GM12892 (cell line): ENCODE measurements at regions not wholly inside any gene's neighbourhood (a gene's known extent, or its start where the extent isn't known, plus 50 kb on each side); places are given as distances from the start of the nearest gene placed in this dataset.
"Not testable (repeated sequence)": the region's sequence is repeated elsewhere in the genome, so short reads cannot be mapped to it uniquely, and the experiment has no call there.

Experiments
- DNase-seq: peaks from one replicate; pipeline ENCODE4 v3.0.0; 2011; ENCODE audit not compliant: insufficient read length
- FAIRE-seq: peaks from 2 replicates; lab custom pipeline; 2011; peaks lifted over from hg19 to GRCh38; lab: Jason Lieb, UNC
- POLR2A ChIP-seq: IDR thresholded peaks from 2 replicates; pipeline ENCODE4 v1.6.1; 2011; ENCODE audit warnings: low read depth, low read length, control low read depth
- POLR2AphosphoS5 ChIP-seq: IDR thresholded peaks from 2 replicates; pipeline ENCODE4 v1.6.1; 2011; ENCODE audit warnings: low read depth, low read length, control low read depth
- TAF1 ChIP-seq: IDR thresholded peaks from 2 replicates; pipeline ENCODE4 v1.6.1; 2011; ENCODE audit warnings: low read depth, mild to moderate bottlenecking, control low read depth, low read length, borderline replicate concordance

DNA sequence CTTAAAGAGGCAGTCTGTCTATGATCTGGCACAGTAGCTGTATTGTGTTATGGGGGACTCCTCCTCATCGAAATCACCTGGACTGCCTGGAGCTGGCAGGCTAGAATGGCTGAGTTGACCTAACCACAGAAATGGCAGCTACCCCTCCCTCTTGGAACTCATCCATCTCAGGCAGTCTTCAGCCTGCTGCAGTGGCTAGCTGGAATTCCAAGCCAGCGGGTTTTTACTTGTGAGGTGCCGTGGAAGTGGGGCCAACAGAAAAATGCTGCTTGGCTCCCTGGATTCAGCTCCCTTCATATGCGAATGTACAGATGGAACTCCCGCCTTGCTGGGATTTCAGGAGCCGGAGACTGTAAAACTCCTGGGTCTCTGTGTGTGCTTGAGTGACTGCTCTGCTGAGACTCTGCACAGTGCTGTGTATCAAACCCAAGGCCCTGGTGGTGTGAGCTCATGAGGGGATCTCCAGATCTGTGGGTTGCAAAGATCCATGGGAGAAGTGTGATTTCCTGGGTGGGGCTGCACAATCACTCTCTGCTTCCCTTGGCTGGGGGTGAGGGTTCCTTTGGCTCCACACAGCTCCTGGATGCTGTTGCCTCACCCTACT is 316.9 kb downstream of the CTH start:
- DNase-seq (no peak), FAIRE-seq (no peak)
- TF ChIP-seq POLR2A (no peak), TAF1 (no peak), POLR2AphosphoS5 (no peak)

DNA sequence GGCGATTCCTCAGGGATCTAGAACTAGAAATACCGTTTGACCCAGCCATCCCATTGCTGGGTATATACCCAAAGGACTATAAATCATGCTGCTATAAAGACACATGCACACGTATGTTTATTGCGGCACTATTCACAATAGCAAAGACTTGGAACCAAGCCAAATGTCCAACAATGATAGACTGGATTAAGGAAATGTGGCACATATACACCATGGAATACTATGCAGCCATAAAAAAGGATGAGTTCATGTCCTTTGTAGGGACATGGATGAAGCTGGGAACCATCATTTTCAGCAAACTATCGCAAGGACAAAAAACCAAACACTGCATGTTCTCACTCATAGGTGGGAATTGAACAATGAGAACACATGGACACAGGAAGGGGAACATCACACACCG is 311.1 kb downstream of the PTGER3 start:
- DNase-seq, FAIRE-seq: not testable (repeated sequence)

DNA sequence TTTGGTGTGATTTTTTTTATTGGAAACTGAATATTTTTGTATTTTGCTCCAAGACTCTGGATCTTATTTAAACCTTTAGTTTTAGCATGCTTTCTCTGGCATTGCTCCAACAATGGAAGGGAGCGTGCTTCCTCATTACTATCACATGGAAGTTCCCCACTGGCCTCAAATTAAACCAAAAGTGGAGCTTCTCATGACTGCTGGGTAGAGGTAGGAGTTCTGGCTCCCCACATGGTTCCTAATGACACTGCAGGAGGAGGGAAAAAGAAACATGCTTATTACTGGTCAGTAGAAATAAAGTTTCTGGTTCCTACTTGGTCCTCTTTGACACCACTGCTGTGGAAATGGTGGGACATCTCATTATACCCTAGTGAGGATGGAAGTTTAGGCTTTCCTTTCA is 310.5 kb downstream of the PTGER3 start:
- FAIRE-seq (no peak), DNase-seq (no peak)
- TF ChIP-seq POLR2A, result no peak
- no peak for TF ChIP-seq TAF1
- TF ChIP-seq POLR2AphosphoS5, result no peak

DNA sequence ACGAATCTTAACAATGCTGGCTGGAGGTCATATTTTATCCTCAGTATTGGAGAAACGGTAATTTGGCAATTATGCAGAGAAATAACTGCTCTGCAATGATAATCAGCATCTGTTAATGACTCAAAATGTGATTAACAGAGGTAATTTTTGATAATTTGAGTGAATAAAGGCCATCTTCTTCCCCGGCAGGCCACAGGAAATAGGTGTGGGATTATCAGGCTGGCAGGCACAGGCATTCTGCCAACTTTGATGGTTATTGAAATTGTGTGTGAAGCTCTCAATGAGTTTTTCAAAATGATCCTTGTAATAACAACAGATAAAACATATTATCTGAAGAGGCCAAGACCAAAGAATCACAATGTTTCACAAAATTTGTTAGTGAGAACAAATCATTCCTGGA is 309.0 kb downstream of the PTGER3 start:
- no peak for FAIRE-seq
- DNase-seq, result no peak
- TF ChIP-seq POLR2AphosphoS5 (no peak), POLR2A (no peak), TAF1 (no peak)

DNA sequence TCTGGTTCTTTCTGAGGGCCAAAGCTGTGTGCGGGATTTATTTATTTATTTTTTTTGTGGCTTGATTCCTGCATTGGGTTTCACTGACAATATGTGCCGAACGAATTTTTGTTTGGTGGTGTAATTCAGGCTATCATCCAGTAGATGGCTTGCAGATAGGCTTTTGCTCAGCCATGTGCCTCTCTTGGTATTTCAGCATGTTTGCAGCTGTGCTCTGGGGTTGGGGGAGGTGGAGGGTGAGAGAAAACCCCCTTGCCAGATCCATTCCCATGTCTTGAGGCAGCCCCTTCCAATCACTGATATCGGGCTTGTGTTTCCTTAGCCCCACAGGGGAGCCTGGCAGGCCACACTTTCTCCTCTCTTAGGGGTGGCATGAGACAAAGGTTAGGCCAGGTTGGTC is 302.4 kb downstream of the PTGER3 start:
- DNase-seq, result no peak
- no peak for FAIRE-seq

DNA sequence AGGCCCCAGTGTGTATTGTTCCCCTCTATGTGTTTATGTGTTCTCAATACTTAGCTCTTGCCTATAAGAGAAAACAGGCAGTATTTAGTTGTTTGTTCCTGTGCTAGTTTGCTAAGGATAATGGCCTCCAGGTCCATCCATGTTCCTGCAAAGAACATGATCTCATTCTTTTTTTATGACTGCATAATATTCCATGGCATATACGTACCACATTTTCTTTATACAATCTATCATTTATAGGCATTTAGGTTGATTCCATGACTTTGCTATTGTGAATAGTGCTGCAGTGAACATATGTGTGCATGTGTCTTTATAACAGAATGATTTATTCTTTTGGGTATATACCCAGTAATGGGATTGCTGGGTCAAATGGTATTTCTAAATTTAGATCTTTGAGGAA is 301.6 kb downstream of the PTGER3 start:
- not testable (repeated sequence) for FAIRE-seq, DNase-seq

More for the DNA sequence above, 302.4 kb downstream of the PTGER3 start:
- TF ChIP-seq POLR2AphosphoS5 (no peak), TAF1 (no peak), POLR2A (no peak)

DNA sequence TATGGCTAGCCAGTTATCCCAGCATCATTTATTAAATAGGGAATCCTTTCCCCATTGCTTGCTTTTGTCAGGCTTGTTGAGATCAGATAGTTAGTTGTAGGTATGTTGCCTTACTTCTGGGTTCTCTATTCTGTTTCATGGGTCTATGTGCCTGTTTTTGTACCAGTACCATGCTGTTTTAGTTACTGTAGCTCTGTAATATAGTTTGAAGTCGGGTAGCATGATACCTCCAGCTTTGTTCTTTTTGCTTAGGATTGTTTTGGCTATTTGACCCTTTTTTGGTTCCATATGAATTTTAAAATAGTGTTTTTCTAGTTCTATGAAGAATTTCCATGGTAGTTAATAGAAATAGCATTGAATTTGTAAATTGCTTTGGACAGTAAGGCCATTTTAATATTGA is 300.5 kb downstream of the PTGER3 start:
- not testable (repeated sequence) for DNase-seq, FAIRE-seq

DNA sequence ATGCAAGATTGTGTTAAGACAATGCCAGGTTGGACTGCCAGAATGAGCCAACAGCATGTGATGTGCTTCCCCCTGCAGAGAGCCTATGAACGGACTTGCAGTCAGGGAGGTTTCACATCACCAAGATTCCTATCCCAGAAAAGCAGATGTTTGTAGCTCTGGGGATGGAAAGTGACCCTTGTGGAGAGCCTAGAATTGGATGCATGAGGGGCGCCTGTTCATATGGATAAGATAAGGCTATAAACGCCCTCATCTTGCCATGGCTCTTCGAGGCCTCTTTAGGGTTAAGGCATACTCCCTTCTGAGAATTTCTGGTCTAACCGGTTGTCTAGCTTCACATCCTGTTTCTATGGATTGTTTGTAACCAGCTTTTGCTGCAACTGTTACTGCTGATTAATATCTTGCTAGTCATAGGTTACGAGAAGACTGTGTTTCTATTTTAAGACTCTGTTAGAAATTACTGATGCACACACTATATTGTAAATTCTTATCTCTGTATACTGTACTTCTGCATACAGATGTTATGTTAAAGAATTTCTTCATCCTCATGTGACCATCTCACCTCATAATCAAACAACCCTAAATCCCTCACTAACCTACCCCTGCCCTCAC is 295.8 kb downstream of the PTGER3 start:
- FAIRE-seq, DNase-seq: not testable (repeated sequence)

DNA sequence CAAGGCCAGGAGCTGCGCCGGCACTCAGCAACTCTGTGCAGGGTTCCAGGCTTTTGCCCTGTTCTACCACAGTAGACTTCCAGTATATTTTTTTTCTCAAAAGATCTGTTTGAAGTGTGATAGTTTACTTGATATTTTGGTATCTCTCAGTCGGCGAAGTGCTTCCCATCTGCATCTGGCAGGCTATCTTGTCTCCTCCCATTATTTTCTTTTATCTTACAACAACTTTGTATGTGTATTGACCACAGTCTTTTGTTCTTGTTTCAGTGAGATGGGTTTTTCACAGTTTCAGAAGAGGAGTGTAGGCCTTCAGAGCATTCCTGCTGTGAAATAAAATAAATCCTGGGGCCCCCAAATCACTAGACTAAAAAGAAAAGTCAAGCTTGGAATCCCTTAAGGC is 292.9 kb downstream of the PTGER3 start:
- FAIRE-seq (no peak), DNase-seq (no peak)
- no peak for TF ChIP-seq POLR2A
- TF ChIP-seq TAF1, result no peak
- no peak for TF ChIP-seq POLR2AphosphoS5

DNA sequence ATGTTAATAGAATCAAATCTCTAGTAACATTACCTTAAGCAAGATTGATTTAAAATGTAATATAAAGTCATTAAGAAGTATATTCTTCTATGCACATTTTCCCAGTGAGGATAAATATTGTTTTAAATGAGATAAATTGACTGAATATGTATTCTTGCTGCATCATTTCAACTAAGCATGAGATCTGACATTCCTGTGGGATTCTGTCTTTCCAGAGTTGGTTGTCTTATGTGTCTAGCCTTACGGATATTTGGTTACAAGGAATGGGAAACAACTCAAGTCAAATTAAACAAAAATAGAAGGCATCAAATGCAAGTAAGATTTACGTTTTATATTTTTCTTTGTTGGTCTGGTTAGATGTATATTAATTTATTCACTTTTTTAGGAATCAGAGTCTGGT is 287.5 kb downstream of the PTGER3 start:
- TF ChIP-seq TAF1 (no peak), POLR2AphosphoS5 (no peak)
- FAIRE-seq, result no peak

DNA sequence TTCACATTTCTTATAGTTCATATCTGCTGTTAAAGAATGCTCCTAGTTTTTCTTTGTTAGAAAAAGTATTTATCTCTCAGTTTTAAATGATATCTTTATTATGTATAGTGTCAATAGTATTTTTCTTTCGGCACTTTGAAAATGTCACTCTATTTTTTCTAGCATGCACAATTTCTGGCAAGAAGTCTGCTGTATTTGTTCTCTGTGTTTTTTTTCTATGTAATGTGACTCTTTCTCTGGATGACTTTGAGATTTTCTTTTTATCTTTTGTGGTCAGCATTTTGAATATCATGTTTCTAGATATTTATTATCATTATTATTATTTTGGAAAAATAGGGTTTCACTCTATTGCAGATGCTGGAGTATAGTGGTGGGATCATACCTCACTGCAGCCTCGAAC is 285.2 kb downstream of the PTGER3 start:
- DNase-seq, result no peak
- no peak for FAIRE-seq
- no peak for TF ChIP-seq POLR2A

More for the DNA sequence above, 287.5 kb downstream of the PTGER3 start:
- no peak for DNase-seq

DNA sequence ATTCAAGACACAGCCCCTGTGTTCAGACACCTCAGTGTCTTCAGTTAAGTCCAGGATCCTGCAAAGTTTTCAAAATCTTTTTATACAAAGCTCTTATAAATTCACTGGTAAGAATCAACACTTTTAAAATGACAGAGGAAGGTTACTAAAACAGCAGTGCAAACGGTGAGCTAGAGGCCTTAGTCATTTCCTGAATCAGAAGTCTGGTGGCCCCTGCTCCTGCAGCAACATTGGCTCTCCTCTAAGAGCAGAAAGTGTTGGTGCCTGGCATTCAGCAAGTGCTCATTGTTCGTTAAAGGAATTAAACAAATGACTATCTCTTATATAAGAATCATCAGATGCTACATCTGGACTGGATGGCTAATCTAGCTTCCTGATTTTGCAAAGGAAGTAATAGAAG is 282.9 kb downstream of the PTGER3 start:
- no peak for DNase-seq
- TF ChIP-seq TAF1 (no peak), POLR2A (no peak), POLR2AphosphoS5 (no peak)
- FAIRE-seq, result no peak

DNA sequence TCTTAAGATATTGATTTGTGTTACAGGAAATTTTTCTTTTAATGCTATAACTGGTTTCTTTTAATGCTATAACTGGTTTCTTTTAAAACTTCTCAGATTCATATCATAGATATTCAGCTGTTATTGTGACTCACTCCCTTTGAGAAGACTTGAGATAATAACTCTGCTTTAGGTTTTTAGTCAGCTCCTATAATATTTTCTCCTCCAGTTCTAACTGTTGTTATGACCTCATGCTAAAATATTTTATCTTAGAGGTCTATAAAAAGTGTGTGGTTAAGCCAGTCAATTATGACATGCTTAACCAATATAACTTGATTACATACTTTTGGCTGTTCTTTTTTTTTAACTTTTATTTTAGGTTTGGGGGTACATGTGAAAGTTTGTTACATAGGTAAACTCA is 280.2 kb downstream of the PTGER3 start:
- no peak for FAIRE-seq
- no peak for DNase-seq
- no peak for TF ChIP-seq POLR2A
- no peak for TF ChIP-seq POLR2AphosphoS5
- TF ChIP-seq TAF1, result no peak

DNA sequence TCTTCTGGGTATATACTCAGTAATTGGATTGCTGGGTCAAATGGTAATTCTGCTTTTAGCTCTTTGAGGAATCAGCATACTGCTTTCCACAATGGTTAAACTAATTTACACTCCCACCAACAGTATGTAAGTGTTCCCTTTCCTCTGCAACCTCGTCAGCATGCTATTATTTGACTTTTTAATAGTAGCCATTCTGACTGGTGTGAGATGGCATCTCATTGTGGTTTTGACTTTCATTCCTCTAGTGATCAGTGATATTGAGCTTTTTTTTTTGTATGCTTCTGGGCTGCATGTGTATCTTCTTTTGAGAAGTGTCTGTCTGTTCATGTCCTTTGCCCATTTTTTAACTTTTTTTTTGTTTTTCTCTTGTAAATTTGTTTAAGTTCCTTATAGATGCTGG is 279.4 kb downstream of the PTGER3 start:
- no peak for DNase-seq
- TF ChIP-seq POLR2A (no peak), POLR2AphosphoS5 (no peak), TAF1 (no peak)
- no peak for FAIRE-seq
